Heart left ventricle (tissue), 13 donors: ENCODE measurements at regions not wholly inside any gene's neighbourhood (a gene's known extent, or its start where the extent isn't known, plus 50 kb on each side); places are given as distances from the start of the nearest gene placed in this dataset.

Experiments
- CTCF ChIP-seq, 12 donors: fragments of 200-600 bp; sonication (generic) in 4 of 12; IDR thresholded peaks; one replicate each; pipeline versions ENCODE4 v1.5.0 to v1.8.0; 2018 to 2022; ENCODE audit warnings: antibody characterized with exemption in 12 of 12, mild to moderate bottlenecking in 5 of 12
- POLR2A ChIP-seq, 2 donors: fragments of 450-650 bp; IDR thresholded peaks; one replicate each; pipeline ENCODE4 v1.6.1; 2017; ENCODE audit warnings: antibody characterized with exemption in 2 of 2, mild to moderate bottlenecking in 2 of 2, moderate library complexity in 2 of 2
- donor health status: ischemic (EF 13 %, LVEDD 7.1; RV severe dilation, severe dysfunction).
- donor health status: DM: no; HTN: yes; CAD: no.
- donor health status: DM: no; HTN: no; CAD: no.
- donor health status: ischemic (EF 25% LVEDD 6.9; RV normal size, moderate dysfunction).
- donor health status: ischemic (EF 25% LVEDD 5.7; RV mildly dilated, moderate dysfunction).
- donor health status: ischemic (EF 35%, LVEDD 5.7; RV mildly dilated, moderate dysfunction).
- donor health status: nonischemic (EF 11% LVEDD 7.7; RV severe dilation, severe dysfunction).
- donor health status: DM: yes; HTN: yes; CAD: no.
- donor health status: PGD.
- donor health status: ischemic (EF 29% LVEDD 5.4; RV normal size, mild dysfunction).
- donor health status: nonischemic (EF 23%, LVEDD 6.1; RV moderate dilation, normal function).

- no peak for TF ChIP-seq CTCF (IDR thresholded peaks at IDR 0.05)
- no peak for TF ChIP-seq POLR2A (IDR thresholded peaks at IDR 0.05)
Measured at GRCh38 chr3:88767746-88768145, 339.7 kb upstream of the EPHA3 start.
